ENCODE measurements at regions not wholly inside any gene's neighbourhood (a gene's known extent, or its start where the extent isn't known, plus 50 kb on each side); places are given as distances from the start of the nearest gene placed in this dataset.

DNA sequence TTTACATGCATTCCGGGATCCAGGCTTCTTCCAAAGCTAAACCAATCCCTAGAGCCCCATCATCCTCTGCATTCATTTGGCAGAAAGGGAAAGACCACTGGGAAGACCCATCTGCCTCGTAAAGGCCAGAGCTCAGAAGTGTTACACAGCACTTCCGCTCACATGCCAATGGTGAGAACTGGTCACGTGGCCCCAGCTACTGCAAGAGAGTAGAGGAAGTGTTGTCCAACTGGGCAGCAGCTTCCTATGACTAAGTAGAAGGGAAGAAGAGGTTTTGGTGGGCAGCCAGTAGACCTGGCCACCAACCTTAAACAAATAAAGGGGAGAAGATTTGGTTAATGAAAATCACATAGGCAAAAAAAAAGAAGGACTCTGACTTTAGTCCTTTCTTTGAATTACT is 74.4 kb upstream of the PPP2R3A start:
- Histone ChIP-seq H3K27me3 (ENCODE audit: low read depth, low read length) (peaks cover 3% of the 10 kb centered on the region; the same call in 1 of the 2 replicates), H3K4me3 (ENCODE audit: low read length) (no peak overlapping the region), H2AFZ (ENCODE audit: low read depth, low read length) (no peak overlapping the region), H3K27ac (ENCODE audit: low read length) (no peak overlapping the region), H3K36me3 (replicated peaks; ENCODE audit: low read depth, low read length) (no peaks in the 10 kb centered on the region), H3K4me2 (ENCODE audit: low read length) (no peak overlapping the region), H3K9me3 (ENCODE audit: insufficient read depth, low read length) (no peaks in the 10 kb centered on the region), H3K79me2 (ENCODE audit: low read length) (no peaks in the 10 kb centered on the region), H4K20me1 (ENCODE audit: insufficient read depth, low read length) (no peaks in the 10 kb centered on the region), H3K9ac (ENCODE audit: low read length) (no peak overlapping the region), H3K4me1 (ENCODE audit: low read length) (no peaks in the 10 kb centered on the region)
- TF ChIP-seq, protein P1, sequence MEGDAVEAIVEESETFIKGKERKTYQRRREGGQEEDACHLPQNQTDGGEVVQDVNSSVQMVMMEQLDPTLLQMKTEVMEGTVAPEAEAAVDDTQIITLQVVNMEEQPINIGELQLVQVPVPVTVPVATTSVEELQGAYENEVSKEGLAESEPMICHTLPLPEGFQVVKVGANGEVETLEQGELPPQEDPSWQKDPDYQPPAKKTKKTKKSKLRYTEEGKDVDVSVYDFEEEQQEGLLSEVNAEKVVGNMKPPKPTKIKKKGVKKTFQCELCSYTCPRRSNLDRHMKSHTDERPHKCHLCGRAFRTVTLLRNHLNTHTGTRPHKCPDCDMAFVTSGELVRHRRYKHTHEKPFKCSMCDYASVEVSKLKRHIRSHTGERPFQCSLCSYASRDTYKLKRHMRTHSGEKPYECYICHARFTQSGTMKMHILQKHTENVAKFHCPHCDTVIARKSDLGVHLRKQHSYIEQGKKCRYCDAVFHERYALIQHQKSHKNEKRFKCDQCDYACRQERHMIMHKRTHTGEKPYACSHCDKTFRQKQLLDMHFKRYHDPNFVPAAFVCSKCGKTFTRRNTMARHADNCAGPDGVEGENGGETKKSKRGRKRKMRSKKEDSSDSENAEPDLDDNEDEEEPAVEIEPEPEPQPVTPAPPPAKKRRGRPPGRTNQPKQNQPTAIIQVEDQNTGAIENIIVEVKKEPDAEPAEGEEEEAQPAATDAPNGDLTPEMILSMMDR (IDR thresholded peaks at IDR 0.05; ENCODE audit: low read depth, low read length) = no peak
- TF ChIP-seq EZH2phosphoT487 (IDR thresholded peaks at IDR 0.05; ENCODE audit: low read depth) = no peak

DNA sequence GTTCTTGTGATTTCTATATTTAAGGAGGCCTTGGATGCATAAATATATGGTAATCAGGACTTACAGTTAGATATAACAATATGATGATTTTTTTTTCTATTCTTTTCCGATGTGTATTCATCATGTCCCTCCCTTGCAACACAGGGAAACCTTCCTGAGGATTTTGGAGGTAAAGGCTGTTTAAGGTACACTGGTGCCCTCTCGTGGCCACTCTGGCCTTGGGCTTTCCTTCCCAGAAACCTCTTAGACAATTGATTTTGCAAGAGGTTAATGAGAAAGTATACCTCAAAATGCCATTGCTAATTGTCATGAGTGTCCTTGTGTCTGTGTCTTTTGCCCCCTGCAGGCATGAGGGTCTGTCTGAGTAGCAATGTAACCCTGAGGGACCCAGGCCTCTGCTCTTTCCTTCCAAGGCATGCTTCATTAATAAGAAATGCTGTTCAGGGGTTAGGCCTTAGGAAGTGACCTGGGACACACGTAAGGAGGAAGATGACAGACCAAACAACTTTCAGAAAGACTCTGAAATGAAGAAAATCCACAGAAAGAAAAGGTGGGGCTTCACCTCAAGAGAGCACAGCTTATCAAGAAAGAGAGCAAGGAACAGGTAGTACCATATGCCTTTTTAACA is 70.3 kb upstream of the PPP2R3A start:
- no peak overlapping the region for H2AFZ ChIP-seq (ENCODE audit: low read depth, low read length)
- no peaks in the 10 kb centered on the region for H4K20me1 ChIP-seq (ENCODE audit: insufficient read depth, low read length)
- no peaks in the 10 kb centered on the region for H3K79me2 ChIP-seq (ENCODE audit: low read length)
- no peak for TF ChIP-seq EZH2phosphoT487 (IDR thresholded peaks at IDR 0.05; ENCODE audit: low read depth)
- TF ChIP-seq, protein P1 (IDR thresholded peaks at IDR 0.05; ENCODE audit: low read depth, low read length) = peak; percentile 93
- H3K27me3 ChIP-seq (ENCODE audit: low read depth, low read length) = peaks cover 3% of the 10 kb centered on the region; the same call in 1 of the 2 replicates
- no peaks in the 10 kb centered on the region for H3K9me3 ChIP-seq (ENCODE audit: insufficient read depth, low read length)
- H3K4me1 ChIP-seq (ENCODE audit: low read length) = no peaks in the 10 kb centered on the region
- no peak overlapping the region for H3K9ac ChIP-seq (ENCODE audit: low read length)
- no peak overlapping the region for H3K4me2 ChIP-seq (ENCODE audit: low read length)
- H3K27ac ChIP-seq (ENCODE audit: low read length) = no peak overlapping the region
- H3K36me3 ChIP-seq (replicated peaks; ENCODE audit: low read depth, low read length) = no peaks in the 10 kb centered on the region
- H3K4me3 ChIP-seq (ENCODE audit: low read length) = no peak overlapping the region

DNA sequence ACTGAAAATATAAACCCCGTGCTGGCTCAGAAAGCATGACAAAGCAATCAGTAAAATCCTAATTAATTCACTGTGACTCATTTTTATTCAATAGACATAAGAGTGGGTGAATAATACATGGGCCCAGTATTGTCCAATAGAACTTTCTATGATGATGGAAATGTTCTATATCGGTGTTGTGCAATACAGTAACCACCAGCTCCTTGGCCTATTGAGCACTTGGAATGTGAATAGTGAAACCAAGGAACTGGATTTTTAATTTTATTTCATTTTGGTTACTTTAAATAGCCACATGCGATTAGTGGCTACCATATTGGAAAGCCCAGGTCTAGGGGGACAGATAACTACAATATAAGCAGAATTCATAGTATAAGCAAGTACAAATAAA is 69.8 kb upstream of the PPP2R3A start:
- Histone ChIP-seq H3K27me3 (ENCODE audit: low read depth, low read length) (0 out of 2 replicates have a peak, but pooled peaks cover 3% of the 10 kb centered on the region), H3K4me2 (ENCODE audit: low read length) (no peak overlapping the region), H3K4me3 (ENCODE audit: low read length) (no peak overlapping the region), H3K9me3 (ENCODE audit: insufficient read depth, low read length) (no peaks in the 10 kb centered on the region), H3K4me1 (ENCODE audit: low read length) (no peaks in the 10 kb centered on the region), H2AFZ (ENCODE audit: low read depth, low read length) (no peak overlapping the region), H3K79me2 (ENCODE audit: low read length) (no peaks in the 10 kb centered on the region), H4K20me1 (ENCODE audit: insufficient read depth, low read length) (no peaks in the 10 kb centered on the region), H3K9ac (ENCODE audit: low read length) (no peak overlapping the region), H3K27ac (ENCODE audit: low read length) (no peak overlapping the region), H3K36me3 (replicated peaks; ENCODE audit: low read depth, low read length) (no peaks in the 10 kb centered on the region)
- TF ChIP-seq EZH2phosphoT487 (IDR thresholded peaks at IDR 0.05; ENCODE audit: low read depth) = no peak
- TF ChIP-seq, protein P1 (IDR thresholded peaks at IDR 0.05; ENCODE audit: low read depth, low read length) = no peak

DNA sequence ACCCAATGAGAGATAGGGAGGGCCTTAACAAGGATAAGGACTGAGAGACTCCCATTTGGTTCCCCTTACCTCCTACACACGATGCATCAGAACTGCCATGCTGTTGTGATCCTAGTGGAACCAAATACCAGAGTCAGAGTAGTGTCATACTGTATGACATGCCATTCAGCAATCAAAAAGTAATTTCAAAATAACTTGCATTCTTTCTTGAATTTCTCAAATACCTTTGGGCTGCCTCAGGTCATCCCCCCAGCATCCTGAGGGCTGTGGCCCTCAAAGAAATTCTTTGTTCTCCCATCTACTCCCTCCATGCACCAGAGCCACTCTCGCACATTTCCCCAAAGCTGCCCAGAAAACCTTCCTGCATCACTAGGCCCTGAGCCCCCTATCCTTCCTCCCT is 68.9 kb upstream of the PPP2R3A start:
- Histone ChIP-seq H3K9ac (ENCODE audit: low read length) (no peak overlapping the region), H3K79me2 (ENCODE audit: low read length) (no peaks in the 10 kb centered on the region), H3K4me2 (ENCODE audit: low read length) (no peak overlapping the region), H3K27me3 (ENCODE audit: low read depth, low read length) (0 out of 2 replicates have a peak, but pooled peaks cover 3% of the 10 kb centered on the region), H3K9me3 (ENCODE audit: insufficient read depth, low read length) (no peaks in the 10 kb centered on the region), H3K27ac (ENCODE audit: low read length) (no peak overlapping the region), H3K4me1 (ENCODE audit: low read length) (no peaks in the 10 kb centered on the region), H3K4me3 (ENCODE audit: low read length) (no peak overlapping the region), H3K36me3 (replicated peaks; ENCODE audit: low read depth, low read length) (no peaks in the 10 kb centered on the region), H4K20me1 (ENCODE audit: insufficient read depth, low read length) (no peaks in the 10 kb centered on the region), H2AFZ (ENCODE audit: low read depth, low read length) (no peak overlapping the region)
- TF ChIP-seq EZH2phosphoT487 (IDR thresholded peaks at IDR 0.05; ENCODE audit: low read depth) = no peak
- TF ChIP-seq, protein P1 (IDR thresholded peaks at IDR 0.05; ENCODE audit: low read depth, low read length) = no peak
